HG02938 (cell line): ENCODE measurements at regions not wholly inside any gene's neighbourhood (a gene's known extent, or its start where the extent isn't known, plus 50 kb on each side); places are given as distances from the start of the nearest gene placed in this dataset.

ENCODE experiments used
- ATAC-seq: cut with Tn5 transposase; IDR thresholded peaks from one replicate; pipeline ENCODE4 v1.9.1; 2021; ENCODE audit warnings: mild to moderate bottlenecking, moderate library complexity; ENCODE audit not compliant: unreplicated experiment

DNA sequence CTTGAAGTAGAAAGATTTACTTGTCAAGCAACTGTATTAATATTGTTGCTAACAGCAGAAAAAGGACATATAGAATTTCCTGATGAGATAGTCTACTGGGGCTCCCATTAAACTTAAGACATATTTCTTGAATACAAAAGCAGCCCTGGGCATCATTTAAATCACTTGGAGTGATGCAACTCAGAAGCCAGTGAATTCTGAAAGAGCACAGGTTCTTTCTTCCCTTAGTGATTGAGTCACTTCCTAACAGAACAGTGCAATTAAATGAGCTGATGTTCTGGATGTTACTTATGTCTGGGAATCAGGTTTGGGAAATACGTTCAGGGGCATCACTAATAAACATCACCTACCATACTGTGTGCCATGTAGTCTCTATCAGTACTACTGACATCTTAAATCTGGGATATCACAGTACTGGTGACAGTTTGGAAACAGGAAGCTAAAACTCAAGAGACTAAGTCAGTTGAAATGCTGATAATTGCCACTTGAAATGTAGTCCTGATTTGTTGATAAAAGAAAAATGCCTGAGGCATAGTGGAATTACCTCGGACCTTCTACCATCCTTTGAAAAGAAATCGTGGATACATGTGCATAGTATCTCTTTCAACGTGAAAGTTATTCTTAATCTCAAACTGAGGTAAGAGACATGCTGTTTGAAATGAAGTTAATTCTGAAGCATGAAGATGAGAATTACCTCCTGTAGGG, 249.2 kb upstream of the GPRIN3 start:
- no peak for ATAC-seq

DNA sequence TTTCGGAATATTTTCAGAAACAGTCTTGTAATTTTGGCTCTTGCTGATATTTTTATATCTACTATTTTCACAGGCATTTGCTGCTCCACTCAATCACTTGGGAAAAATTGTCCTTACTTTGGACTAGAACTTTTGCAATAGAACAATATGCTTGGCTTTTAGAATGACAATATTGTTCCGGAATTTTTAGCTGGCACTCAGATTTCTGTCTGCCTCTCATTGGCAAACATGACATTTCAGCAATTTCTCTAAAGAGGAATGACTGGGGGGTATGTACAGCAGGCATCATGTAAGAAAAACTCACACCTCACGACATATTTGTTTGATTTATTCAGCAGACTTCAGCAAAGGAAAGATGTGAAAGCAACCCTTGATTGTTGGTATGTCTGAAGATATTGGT, 243.6 kb upstream of the GPRIN3 start:
- ATAC-seq: no peak

DNA sequence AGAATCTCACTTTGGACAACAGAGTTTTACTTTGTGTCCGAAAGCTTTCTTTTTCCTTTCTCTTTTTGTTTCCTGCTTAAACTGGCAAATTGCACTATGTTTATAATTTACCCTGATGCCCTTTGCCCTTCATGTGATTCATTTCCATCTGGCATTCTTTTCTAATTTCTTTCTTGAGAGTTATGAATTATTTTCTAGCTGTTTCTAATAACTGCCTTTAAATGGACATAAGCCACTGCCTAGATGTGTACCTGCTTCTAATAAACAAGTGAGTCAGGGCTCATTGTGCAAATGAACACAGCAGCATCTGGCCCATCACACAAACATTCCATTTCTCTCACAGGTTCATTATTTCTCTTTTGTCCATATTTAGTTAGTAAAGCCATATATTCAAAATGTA, 242.3 kb upstream of the GPRIN3 start:
- ATAC-seq: no peak

DNA sequence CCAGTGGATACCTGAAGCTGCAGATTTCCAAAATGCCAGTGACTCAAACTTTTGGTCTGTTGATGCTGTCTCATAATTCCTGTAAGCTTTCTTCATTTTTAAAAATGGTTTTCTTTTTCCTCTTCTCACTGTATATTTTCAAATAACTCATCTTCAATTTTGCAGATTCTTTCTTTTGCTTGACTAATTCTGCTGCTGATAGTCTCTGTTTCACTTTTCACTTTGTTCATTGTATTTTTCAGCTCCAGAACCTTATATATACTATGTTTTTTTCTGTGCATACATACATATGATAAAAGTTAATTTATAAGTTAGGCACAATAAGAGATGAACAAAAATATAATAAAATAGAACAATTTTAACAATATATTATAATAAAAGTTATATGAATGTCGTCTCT, 237.7 kb upstream of the GPRIN3 start:
- no peak for ATAC-seq

DNA sequence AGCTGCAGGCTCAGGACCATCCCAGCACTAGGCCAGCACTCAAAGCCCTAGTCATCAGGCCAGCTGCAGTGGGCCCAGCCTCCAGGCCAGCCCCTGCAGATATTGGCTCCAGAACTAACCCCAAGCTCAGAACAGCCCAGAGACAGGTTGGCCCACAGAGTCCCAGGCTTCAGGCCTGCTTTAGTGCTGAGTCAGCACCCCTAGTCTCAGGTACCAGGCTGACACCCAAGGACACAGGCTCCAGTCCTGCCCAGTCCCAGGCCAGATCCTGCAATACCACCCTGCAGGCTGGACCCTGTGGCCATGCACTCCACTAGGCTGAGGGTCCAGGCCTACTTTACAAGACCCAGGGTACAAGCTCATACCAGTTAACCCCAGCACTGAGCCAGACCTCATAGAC, 234.4 kb upstream of the GPRIN3 start:
- ATAC-seq: no peak

DNA sequence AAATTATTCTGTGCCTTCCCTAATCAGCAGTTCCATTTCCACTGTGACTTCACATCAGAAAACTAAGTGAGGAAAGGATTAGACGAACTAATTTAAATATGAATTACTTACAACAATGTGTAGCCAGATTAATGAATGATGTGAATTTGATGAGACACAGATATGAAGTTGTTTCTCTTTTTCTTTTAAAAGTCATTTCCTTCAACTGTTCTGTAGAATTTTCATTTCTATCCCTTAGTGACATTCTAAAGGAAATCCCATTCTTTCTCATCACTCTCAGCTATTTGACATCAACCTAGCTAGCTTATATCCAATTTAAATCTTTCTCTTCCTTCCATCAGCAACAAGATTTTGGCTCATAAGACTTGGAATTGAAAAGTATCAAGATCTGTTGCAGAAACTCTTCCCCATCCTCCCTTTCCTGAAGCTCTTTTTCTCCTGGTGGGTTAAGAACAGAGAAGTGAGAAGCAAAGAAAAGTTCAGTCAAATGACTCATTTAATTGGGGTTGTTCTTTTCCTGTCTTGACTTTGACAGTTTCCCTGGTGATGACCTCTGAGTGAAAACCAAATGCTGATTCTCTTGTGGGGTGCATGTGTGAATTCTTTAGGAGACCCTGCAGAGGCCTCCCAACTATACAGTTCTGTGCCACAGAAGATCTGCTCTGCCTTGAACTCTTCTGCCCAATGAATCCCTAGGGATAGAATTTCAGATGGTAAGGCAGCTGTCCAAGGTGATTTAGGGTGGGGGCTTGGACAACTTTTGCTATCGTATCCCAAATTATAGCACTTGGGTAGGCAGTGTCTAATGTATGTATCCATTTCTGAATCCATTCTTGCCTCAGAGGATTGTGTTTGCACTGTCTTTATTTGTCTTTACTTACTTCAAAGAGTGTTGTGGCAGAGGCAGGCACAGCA, 232.5 kb upstream of the GPRIN3 start:
- no peak for ATAC-seq

DNA sequence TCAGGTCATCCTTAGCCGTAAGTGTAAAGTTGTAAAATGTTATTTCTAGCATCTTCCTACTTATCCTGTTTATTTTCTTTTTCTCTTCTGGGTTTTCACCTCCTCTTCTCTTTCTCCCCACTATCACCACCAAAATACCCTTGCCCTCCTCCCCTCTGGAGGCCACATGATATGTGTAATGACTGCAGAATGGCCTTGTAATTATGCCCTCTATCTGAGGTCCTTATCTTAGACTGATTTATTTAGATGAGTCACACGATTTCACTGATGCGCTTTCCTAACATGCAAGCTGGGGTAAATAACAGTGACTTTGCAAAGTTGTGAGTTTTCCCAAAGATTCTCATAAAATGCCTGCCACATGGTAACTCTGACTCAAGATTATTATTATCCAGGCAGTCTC, 231.8 kb upstream of the GPRIN3 start:
- no peak for ATAC-seq

DNA sequence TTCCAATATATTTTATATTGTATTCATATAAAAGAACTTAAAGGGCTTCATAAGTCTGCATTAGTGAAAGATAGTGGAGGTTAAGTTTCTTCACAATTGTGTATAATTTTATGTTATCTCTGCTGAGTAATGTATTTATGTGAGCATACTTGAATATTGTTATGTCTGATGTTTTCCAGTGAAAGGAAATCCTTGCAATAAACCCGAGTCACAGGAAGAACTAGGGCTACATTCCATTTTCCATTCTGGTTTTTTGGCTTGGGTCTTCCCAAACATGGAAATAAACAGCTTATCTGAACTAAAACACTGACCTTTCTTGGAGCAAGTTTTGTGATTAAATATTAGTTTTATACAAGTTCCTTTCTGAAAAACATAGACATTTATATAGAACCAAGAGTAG, 231.3 kb upstream of the GPRIN3 start:
- no peak for ATAC-seq

DNA sequence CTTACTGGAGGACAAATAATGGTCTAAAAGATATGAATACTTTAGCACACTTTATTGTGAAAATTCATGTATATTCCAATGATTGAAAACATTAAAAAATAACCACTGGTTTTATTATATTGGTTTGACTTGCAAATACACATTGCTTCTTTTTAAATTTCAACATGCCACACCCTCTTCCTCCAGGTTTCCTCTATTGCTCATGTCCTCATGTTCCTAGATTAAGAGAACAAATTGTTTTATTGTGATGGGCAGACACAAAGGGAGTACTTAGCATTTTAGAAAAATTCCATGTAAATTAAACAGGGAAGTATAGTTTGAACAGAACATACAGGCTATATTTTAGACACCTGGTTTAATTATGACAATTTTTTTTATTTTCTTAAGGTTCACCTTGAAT, 230.6 kb upstream of the GPRIN3 start:
- ATAC-seq: no peak

DNA sequence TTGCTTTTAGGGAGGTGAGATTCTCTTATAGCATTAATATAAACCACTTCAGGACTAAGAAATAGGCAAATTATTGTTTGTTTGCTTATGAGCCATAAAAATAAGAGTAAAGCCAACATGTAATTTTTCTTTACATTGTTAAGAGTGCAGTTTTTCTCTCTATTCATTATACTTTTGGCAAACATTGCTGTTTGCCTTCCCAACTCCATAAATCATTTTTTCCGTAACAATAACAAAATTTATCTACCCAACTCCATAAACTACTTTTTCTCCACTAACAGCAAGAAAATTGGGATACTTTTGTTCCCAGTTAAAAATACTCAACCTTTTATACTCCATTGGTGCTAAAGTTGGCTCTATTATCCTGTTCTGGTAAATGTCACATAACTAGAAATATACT, 229.7 kb upstream of the GPRIN3 start:
- ATAC-seq: no peak

DNA sequence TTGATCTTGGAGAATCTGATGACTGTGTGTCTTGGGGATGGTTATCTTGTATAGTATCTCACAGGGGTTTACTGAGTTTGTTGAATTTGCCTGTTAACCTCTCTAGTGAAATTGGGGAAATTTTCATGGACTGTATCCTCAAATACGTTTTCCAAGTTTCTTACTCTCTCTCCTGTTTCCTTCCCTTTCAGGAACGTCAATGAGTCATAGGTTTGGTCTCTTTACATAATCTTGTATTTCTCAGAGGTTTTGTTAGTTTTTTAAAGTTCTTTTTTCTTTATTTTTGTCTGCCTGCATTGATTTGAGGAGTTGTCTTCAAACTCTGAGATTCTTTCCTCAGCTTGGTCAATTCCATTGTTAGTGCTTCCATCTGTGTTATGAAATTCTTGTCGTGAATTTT, 227.7 kb upstream of the GPRIN3 start:
- no peak for ATAC-seq

DNA sequence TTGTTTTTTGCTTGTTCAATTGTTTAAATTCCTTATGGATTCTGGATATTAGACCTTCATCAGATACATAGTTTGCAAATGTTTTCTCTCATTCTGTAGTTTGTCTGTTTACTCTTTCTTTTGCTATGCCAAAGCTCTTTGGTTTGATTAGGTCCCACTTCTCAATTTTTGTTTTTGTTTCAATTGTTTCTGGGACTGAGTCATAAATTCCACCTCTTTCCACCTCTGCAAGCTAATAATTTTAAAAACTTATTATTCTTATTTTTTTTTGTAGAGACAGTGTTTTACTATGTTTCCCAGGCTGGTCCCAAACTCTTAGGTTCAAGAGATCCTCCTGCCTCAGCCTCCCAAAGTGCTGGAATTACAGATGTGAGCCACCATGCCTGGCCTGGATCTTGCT, 226.8 kb upstream of the GPRIN3 start:
- no peak for ATAC-seq

DNA sequence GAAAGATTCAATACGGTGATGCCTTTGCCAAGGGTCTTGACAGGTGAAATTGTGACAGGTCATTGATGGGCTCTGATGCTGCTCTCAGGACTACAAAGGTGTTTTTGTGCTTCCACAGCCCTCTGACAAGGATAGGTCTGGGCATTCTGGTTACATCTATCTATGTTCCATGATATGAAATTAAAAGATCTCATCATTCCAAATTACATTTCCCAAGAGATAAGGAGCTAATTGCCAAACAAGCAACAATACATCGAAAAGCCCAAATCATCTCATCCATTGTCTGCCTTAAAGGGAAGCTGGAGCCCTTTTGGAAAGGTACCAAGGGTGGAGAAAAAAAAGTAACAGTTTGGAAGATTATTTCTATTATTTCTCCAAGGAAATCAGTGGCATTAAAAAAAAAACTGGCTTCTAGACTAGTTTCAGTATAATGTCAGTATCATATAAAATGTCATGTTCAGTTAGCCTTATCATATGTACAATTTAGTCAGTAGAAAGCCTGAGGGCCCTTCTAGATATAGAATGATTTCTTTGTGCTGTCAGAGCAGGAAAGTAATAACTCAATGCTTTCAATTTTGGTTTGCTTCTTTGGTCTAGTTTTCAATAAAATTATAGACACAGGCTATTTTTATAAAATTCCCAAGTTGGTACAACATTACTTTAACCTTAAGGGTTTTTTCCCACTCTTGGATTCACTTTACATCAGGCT, 224.5 kb upstream of the GPRIN3 start:
- ATAC-seq: no peak

DNA sequence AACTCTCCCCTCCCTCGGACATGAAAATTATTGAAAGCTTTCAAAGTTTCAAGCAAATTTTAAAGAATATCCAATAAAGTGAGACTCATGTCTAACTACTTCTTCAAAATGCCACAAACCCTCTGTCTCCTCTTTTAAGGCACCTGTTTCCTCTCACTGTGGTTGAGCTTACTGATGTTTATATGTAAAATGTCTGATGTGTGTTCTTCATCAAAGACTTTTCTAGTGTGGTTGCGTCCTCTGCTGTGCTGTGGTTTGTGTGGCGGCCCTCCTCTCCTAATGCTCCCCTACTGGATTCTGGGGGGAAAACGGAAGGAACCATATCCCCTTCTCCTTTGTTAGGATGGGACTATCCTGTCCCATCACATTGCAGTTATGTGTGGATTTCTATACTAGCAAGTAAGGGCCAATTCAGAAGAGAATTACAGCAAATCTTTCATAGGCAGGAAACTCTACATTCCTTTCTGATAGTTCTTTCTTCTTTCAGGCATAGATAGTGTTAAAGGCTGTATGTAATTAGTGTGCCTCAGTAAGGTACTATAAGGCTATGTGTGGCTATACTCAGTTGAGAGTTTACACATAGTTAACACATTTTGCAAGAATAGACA, 221.0 kb upstream of the GPRIN3 start:
- ATAC-seq: no peak

DNA sequence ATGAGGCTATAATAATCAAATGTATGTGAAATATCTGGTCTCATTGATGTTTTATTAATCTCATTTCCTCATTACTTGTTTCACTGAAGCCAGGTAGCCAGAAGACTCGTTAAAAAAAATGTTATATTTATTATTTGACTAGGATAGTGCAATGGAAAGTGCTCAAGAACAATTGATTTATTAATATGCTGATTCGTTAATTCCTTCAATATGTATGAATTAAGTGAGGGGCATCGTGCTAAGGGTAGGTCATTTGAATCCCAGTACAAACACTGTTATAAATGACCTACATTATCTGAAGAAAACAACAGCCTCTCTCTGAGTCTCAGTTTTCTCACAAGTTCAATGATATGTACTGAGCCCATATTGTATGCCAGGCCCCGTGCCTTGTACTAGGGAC, 214.2 kb upstream of the GPRIN3 start:
- no peak for ATAC-seq

DNA sequence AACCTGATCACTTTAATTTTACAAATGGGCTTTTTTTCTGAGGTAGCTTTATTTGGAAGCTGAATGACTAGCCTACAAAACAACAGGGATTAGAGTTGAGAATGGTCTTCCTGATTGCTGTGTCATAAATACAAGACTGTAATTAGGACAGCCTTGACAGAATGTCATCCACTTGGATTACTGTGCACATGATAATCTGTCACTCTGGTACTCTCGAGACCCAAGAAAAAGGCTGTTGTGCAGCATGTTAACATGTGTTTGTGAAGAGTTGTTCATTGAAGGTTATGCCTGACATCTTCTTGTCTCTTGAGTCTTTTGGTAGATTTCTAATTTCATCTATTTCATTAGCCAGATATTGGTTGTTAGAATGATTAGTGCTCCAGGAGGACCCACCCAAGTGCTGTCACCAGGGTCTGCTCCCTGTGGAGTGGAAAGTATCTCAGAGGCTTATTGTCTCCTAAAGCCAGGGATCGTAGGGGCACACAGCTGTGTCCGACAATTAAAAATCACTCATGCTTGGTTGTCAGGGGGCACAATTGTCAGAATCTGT, 212.2 kb upstream of the GPRIN3 start:
- no peak for ATAC-seq

DNA sequence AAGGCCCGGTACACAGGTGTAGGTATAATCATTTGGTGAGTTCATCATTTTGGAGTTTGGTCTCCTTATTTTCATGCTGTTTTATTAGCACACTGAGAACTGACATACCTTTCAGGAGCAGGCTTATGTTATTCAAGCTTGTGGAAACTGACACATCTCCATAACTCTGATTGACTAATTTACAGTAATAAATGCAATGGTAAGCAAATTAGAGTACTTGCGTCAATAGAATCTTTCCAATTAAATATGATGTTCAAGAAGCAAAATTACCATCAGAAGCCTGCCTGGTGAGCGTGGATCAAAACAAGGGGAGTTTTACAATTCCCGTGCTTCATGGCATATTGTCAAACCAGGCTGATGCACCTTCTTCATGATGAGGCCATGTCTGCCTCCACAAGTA, 210.7 kb upstream of the GPRIN3 start:
- ATAC-seq: no peak

DNA sequence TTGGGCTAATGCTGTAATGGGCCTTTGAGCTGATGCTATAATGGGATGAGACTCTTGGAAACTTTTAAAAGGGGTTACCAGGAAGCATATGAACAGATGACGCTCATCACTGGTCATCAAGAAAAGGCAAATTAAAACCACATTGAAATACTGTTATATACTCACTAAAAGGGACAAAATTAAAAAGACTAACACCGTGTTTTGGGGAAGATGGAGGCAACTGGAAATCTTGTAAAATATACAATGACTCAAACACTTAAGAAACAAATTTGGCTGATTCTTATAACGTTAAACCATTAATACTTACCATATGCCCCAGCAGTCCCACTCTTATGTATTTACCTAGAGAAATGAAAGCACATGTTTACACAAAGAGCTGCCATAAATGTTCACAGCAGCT, 207.2 kb upstream of the GPRIN3 start:
- ATAC-seq: no peak

DNA sequence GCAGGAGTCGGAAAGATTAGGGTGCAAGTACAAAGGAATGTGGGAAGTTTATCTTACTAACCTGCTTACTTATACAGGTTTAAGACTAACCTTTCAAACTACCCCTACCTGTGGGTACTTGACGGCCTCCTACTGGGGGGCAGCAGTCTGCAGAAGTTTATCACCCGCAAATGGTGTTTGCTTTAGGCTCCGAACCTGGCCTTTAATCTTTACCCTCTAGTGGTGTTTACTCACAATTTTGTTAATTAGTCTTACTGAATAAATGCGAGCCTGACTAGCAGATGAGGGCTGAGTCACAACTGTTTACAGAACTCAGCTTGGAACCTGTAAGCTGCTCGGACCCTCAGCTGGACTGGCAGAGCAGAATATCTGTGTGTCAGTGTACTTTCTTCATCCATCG, 204.2 kb upstream of the GPRIN3 start:
- no peak for ATAC-seq

DNA sequence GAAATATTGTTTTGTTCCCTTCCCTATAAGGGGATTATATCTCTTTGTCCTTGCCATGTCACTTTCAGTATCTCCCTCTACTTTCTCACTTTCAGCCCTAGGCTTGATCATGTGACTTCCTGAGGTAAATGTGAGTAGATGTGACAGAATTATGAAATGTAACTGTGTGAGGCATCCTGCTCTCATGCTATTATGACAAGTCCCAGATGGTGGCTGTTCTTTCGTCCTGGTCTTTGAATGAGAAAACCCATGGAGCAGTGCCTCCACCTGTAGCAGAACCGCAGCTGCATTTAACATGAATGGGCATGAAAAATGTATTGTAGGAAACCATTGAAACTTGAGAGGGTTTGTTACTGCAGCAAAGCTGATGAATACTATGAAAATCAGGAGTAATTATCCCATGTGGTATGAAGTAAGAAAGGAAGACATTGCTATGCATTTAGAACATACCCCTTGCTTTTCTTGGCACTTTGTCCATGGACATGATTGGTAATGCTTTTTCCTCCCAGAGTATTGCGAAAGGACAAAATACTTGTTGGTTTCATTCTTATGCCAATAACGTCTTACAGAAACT, 202.2 kb upstream of the GPRIN3 start:
- ATAC-seq: peak; percentile 100
